ENCODE measurements at regions not wholly inside any gene's neighbourhood (a gene's known extent, or its start where the extent isn't known, plus 50 kb on each side); places are given as distances from the start of the nearest gene placed in this dataset.

GRCh38 chr14:100667656-100668055, 59.0 kb upstream of the DLK1 start:
- no peak for DNase-seq (ENCODE audit: low read depth, low spot score)
- Histone ChIP-seq H3K36me3 (ENCODE audit: insufficient read depth, low read length) (no peaks in the 10 kb centered on the region), H3K9ac (ENCODE audit: insufficient read length) (no peak overlapping the region), H3K9me3 (ENCODE audit: low read depth, low read length) (no peaks in the 10 kb centered on the region), H3K4me3 (no peak overlapping the region), H3K27ac (no peak overlapping the region)
- TF ChIP-seq POLR2AphosphoS5 (IDR thresholded peaks at IDR 0.05; ENCODE audit: borderline replicate concordance, low read depth, low read length) (no peak), EZH2 (IDR thresholded peaks at IDR 0.05) (no peak), FOXP2 (optimal IDR thresholded peaks at IDR 0.05; ENCODE audit: control extremely low read depth, extremely low read length, insufficient read depth) (no peak)

GRCh38 chr14:100668352-100668751, 58.3 kb upstream of the DLK1 start:
- H3K36me3 ChIP-seq (ENCODE audit: insufficient read depth, low read length): no peaks in the 10 kb centered on the region
- H3K9me3 ChIP-seq (ENCODE audit: low read depth, low read length): no peaks in the 10 kb centered on the region
- H3K4me3 ChIP-seq: no peak overlapping the region
- no peak for TF ChIP-seq FOXP2 (optimal IDR thresholded peaks at IDR 0.05; ENCODE audit: control extremely low read depth, extremely low read length, insufficient read depth)
- no peak for TF ChIP-seq EZH2 (IDR thresholded peaks at IDR 0.05)
- H3K27ac ChIP-seq: no peak overlapping the region
- no peak for DNase-seq (ENCODE audit: low read depth, low spot score)
- H3K9ac ChIP-seq (ENCODE audit: insufficient read length): no peak overlapping the region

- Histone ChIP-seq H3K9ac (ENCODE audit: insufficient read length) (no peak overlapping the region), H3K9me3 (ENCODE audit: low read depth, low read length) (no peaks in the 10 kb centered on the region), H3K4me3 (no peak overlapping the region), H3K27ac (no peak overlapping the region), H3K36me3 (ENCODE audit: insufficient read depth, low read length) (no peaks in the 10 kb centered on the region)
- TF ChIP-seq EZH2 (IDR thresholded peaks at IDR 0.05) (no peak), POLR2AphosphoS5 (IDR thresholded peaks at IDR 0.05; ENCODE audit: borderline replicate concordance, low read depth, low read length) (no peak), FOXP2 (optimal IDR thresholded peaks at IDR 0.05; ENCODE audit: control extremely low read depth, extremely low read length, insufficient read depth) (no peak)
- DNase-seq (ENCODE audit: low read depth, low spot score): no peak
Observed at GRCh38 chr14:100669011-100669412, 57.7 kb upstream of the DLK1 start.

GRCh38 chr14:100669468-100669867, 57.2 kb upstream of the DLK1 start:
- Histone ChIP-seq H3K36me3 (ENCODE audit: insufficient read depth, low read length) (no peaks in the 10 kb centered on the region), H3K4me3 (no peak overlapping the region), H3K27ac (no peak overlapping the region), H3K9me3 (ENCODE audit: low read depth, low read length) (no peaks in the 10 kb centered on the region), H3K9ac (ENCODE audit: insufficient read length) (no peak overlapping the region)
- no peak for TF ChIP-seq POLR2AphosphoS5 (IDR thresholded peaks at IDR 0.05; ENCODE audit: borderline replicate concordance, low read depth, low read length)
- DNase-seq (ENCODE audit: low read depth, low spot score): no peak

GRCh38 chr14:100670017-100670752, 56.5 kb upstream of the DLK1 start:
- Histone ChIP-seq H3K4me3 (no peak overlapping the region), H3K9me3 (ENCODE audit: low read depth, low read length) (no peaks in the 10 kb centered on the region), H3K36me3 (ENCODE audit: insufficient read depth, low read length) (no peaks in the 10 kb centered on the region), H3K9ac (ENCODE audit: insufficient read length) (no peak overlapping the region), H3K27ac (no peak overlapping the region)
- TF ChIP-seq FOXP2 (optimal IDR thresholded peaks at IDR 0.05; ENCODE audit: control extremely low read depth, extremely low read length, insufficient read depth): no peak
- no peak for TF ChIP-seq POLR2AphosphoS5 (IDR thresholded peaks at IDR 0.05; ENCODE audit: borderline replicate concordance, low read depth, low read length)
- no peak for TF ChIP-seq EZH2 (IDR thresholded peaks at IDR 0.05)
- no peak for DNase-seq (ENCODE audit: low read depth, low spot score)

GRCh38 chr14:100670753-100671049, 56.0 kb upstream of the DLK1 start:
- no peak overlapping the region for H3K27ac ChIP-seq
- no peak for DNase-seq (ENCODE audit: low read depth, low spot score)
- no peaks in the 10 kb centered on the region for H3K9me3 ChIP-seq (ENCODE audit: low read depth, low read length)
- H3K9ac ChIP-seq (ENCODE audit: insufficient read length): no peak overlapping the region
- no peak overlapping the region for H3K4me3 ChIP-seq
- no peaks in the 10 kb centered on the region for H3K36me3 ChIP-seq (ENCODE audit: insufficient read depth, low read length)
- TF ChIP-seq FOXP2 (optimal IDR thresholded peaks at IDR 0.05; ENCODE audit: control extremely low read depth, extremely low read length, insufficient read depth) (no peak), EZH2 (IDR thresholded peaks at IDR 0.05) (no peak), POLR2AphosphoS5 (IDR thresholded peaks at IDR 0.05; ENCODE audit: borderline replicate concordance, low read depth, low read length) (no peak)

- no peak for DNase-seq (ENCODE audit: low read depth, low spot score)
- H3K4me3 ChIP-seq: no peak overlapping the region
- H3K27ac ChIP-seq: no peak overlapping the region
- no peaks in the 10 kb centered on the region for H3K9me3 ChIP-seq (ENCODE audit: low read depth, low read length)
- TF ChIP-seq POLR2AphosphoS5 (IDR thresholded peaks at IDR 0.05; ENCODE audit: borderline replicate concordance, low read depth, low read length): no peak
- TF ChIP-seq FOXP2 (optimal IDR thresholded peaks at IDR 0.05; ENCODE audit: control extremely low read depth, extremely low read length, insufficient read depth): no peak
- TF ChIP-seq EZH2 (IDR thresholded peaks at IDR 0.05): no peak
- H3K9ac ChIP-seq (ENCODE audit: insufficient read length): no peak overlapping the region
- H3K36me3 ChIP-seq (ENCODE audit: insufficient read depth, low read length): no peaks in the 10 kb centered on the region
Observed at GRCh38 chr14:100671386-100671901, 55.2 kb upstream of the DLK1 start.

GRCh38 chr14:100671906-100672305, 54.8 kb upstream of the DLK1 start:
- no peak for DNase-seq (ENCODE audit: low read depth, low spot score)
- no peak overlapping the region for H3K9ac ChIP-seq (ENCODE audit: insufficient read length)
- H3K27ac ChIP-seq: no peak overlapping the region
- H3K9me3 ChIP-seq (ENCODE audit: low read depth, low read length): no peaks in the 10 kb centered on the region
- TF ChIP-seq FOXP2 (optimal IDR thresholded peaks at IDR 0.05; ENCODE audit: control extremely low read depth, extremely low read length, insufficient read depth) (no peak), POLR2AphosphoS5 (IDR thresholded peaks at IDR 0.05; ENCODE audit: borderline replicate concordance, low read depth, low read length) (no peak), EZH2 (IDR thresholded peaks at IDR 0.05) (no peak)
- H3K36me3 ChIP-seq (ENCODE audit: insufficient read depth, low read length): no peaks in the 10 kb centered on the region
- H3K4me3 ChIP-seq: no peak overlapping the region
